ENCODE measurements at regions not wholly inside any gene's neighbourhood (a gene's known extent, or its start where the extent isn't known, plus 50 kb on each side); places are given as distances from the start of the nearest gene placed in this dataset.

- H3K4me3 Mint-ChIP-seq: no peak overlapping the region
- no peak overlapping the region for H3K27ac Mint-ChIP-seq
- H3K9me3 Mint-ChIP-seq: peaks cover 14% of the 10 kb centered on the region
These were observed 1497.6 kb downstream of the OTOL1 start for GRCh38 chr3:162994165-162994564.

GRCh38 chr3:162996368-162996767, 1499.8 kb downstream of the OTOL1 start:
- peaks cover 13% of the 10 kb centered on the region for H3K9me3 Mint-ChIP-seq
- H3K4me1 Mint-ChIP-seq: no peaks in the 10 kb centered on the region
- no peak overlapping the region for H3K4me3 Mint-ChIP-seq
- DNase-seq (ENCODE audit: low spot score in 2 of 2) (no peak), ATAC-seq (no peak)
- H3K27ac Mint-ChIP-seq: no peak overlapping the region
- H3K36me3 Mint-ChIP-seq: no peaks in the 10 kb centered on the region

More at GRCh38 chr3:162994165-162994564, 1497.6 kb downstream of the OTOL1 start:
- H3K36me3 Mint-ChIP-seq: no peaks in the 10 kb centered on the region
- DNase-seq (ENCODE audit: low spot score in 2 of 2) (no peak), ATAC-seq (no peak)
- H3K4me1 Mint-ChIP-seq: no peaks in the 10 kb centered on the region

GRCh38 chr3:162998205-162998604, 1501.6 kb downstream of the OTOL1 start:
- ATAC-seq (no peak), DNase-seq (ENCODE audit: low spot score in 2 of 2) (no peak)
- Mint-ChIP-seq H3K27ac (no peak overlapping the region), H3K9me3 (peaks cover 13% of the 10 kb centered on the region), H3K36me3 (no peaks in the 10 kb centered on the region), H3K4me3 (no peak overlapping the region), H3K4me1 (no peaks in the 10 kb centered on the region)

DNA sequence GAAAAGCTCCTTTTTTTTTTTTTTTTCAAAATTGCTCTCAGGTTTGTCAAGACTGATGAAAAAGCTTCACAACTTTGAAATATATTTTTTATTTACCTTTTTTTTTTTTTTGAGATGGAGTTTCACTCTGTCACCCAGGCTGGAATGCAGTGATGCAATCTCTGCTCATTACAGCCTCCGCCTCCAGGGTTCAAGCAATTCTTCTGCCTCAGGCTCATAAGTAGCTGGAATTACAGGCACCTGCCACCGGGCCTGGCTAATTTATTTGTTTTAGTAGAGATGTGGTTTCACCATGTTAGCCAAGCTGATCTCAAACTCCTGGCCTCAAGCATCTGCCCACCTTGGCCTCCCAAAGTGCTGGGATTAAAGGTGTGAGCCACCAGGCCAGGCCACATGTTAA, 1515.0 kb downstream of the OTOL1 start:
- Mint-ChIP-seq H3K36me3 (no peaks in the 10 kb centered on the region), H3K4me3 (no peak overlapping the region), H3K9me3 (peaks cover 15% of the 10 kb centered on the region), H3K4me1 (no peaks in the 10 kb centered on the region), H3K27ac (no peak overlapping the region)
- no peak for DNase-seq (ENCODE audit: low spot score in 2 of 2)
- no peak for ATAC-seq

GRCh38 chr3:163016251-163016650, 1519.6 kb downstream of the OTOL1 start:
- ATAC-seq: no peak

GRCh38 chr3:163018067-163018466, 1521.5 kb downstream of the OTOL1 start:
- H3K27ac Mint-ChIP-seq: no peak overlapping the region
- DNase-seq (ENCODE audit: low spot score in 2 of 2) (no peak), ATAC-seq (no peak)
- no peaks in the 10 kb centered on the region for H3K36me3 Mint-ChIP-seq
- peaks cover 7% of the 10 kb centered on the region for H3K9me3 Mint-ChIP-seq
- H3K4me1 Mint-ChIP-seq: no peaks in the 10 kb centered on the region
- H3K4me3 Mint-ChIP-seq: no peak overlapping the region

More at GRCh38 chr3:163016251-163016650, 1519.6 kb downstream of the OTOL1 start:
- Mint-ChIP-seq H3K4me1 (no peaks in the 10 kb centered on the region), H3K27ac (no peak overlapping the region), H3K4me3 (no peak overlapping the region), H3K9me3 (peaks cover 7% of the 10 kb centered on the region), H3K36me3 (no peaks in the 10 kb centered on the region)
- no peak for DNase-seq (ENCODE audit: low spot score in 2 of 2)

- no peak overlapping the region for H3K4me3 Mint-ChIP-seq
- DNase-seq (ENCODE audit: low spot score in 2 of 2) (no peak), ATAC-seq (no peak)
- H3K36me3 Mint-ChIP-seq: no peaks in the 10 kb centered on the region
- H3K4me1 Mint-ChIP-seq: no peaks in the 10 kb centered on the region
- peaks cover 7% of the 10 kb centered on the region for H3K9me3 Mint-ChIP-seq
- H3K27ac Mint-ChIP-seq: no peak overlapping the region
These were observed 1522.1 kb downstream of the OTOL1 start for GRCh38 chr3:163018664-163019063.

GRCh38 chr3:163019260-163019659, 1522.7 kb downstream of the OTOL1 start:
- no peak overlapping the region for H3K27ac Mint-ChIP-seq
- H3K4me1 Mint-ChIP-seq: no peaks in the 10 kb centered on the region
- DNase-seq (ENCODE audit: low spot score in 2 of 2) (no peak), ATAC-seq (no peak)
- H3K9me3 Mint-ChIP-seq: peaks cover 7% of the 10 kb centered on the region
- H3K36me3 Mint-ChIP-seq: no peaks in the 10 kb centered on the region
- no peak overlapping the region for H3K4me3 Mint-ChIP-seq

GRCh38 chr3:163033652-163034051, 1537.0 kb downstream of the OTOL1 start:
- Mint-ChIP-seq H3K4me1 (no peaks in the 10 kb centered on the region), H3K4me3 (no peak overlapping the region), H3K27ac (no peak overlapping the region), H3K9me3 (peaks cover 15% of the 10 kb centered on the region), H3K36me3 (no peaks in the 10 kb centered on the region)
- no peak for ATAC-seq
- DNase-seq (ENCODE audit: low spot score in 2 of 2): no peak

- DNase-seq (ENCODE audit: low spot score in 2 of 2): no peak
- Mint-ChIP-seq H3K4me3 (no peak overlapping the region), H3K9me3 (peaks cover 29% of the 10 kb centered on the region), H3K36me3 (no peaks in the 10 kb centered on the region), H3K27ac (no peak overlapping the region), H3K4me1 (no peaks in the 10 kb centered on the region)
- ATAC-seq: no peak
These were observed 1543.0 kb downstream of the OTOL1 start for GRCh38 chr3:163039636-163040035.

DNA sequence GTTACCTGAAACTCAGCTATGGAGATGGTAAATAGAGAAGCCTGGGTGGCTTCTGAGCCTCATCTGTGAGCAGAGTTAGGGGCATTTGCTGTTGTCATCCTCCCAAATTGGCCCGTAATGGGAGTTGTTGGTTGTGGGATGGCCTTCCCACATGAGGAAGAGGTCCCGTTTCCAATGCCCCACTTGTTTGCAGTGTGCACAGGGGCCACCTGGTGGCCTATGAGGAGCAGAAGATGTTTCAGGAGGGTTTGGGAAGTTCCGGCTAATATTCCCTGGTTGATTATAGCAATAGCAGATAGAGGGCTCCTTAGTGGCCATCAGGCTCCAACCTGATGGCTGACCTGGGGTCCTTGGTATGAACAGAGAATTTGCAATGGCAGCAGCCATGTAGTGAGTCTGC, 1546.5 kb downstream of the OTOL1 start:
- H3K27ac Mint-ChIP-seq: no peak overlapping the region
- no peaks in the 10 kb centered on the region for H3K36me3 Mint-ChIP-seq
- no peak overlapping the region for H3K4me3 Mint-ChIP-seq
- ATAC-seq: no peak
- no peak for DNase-seq (ENCODE audit: low spot score in 2 of 2)
- H3K4me1 Mint-ChIP-seq: no peaks in the 10 kb centered on the region
- H3K9me3 Mint-ChIP-seq: peaks cover 24% of the 10 kb centered on the region

DNA sequence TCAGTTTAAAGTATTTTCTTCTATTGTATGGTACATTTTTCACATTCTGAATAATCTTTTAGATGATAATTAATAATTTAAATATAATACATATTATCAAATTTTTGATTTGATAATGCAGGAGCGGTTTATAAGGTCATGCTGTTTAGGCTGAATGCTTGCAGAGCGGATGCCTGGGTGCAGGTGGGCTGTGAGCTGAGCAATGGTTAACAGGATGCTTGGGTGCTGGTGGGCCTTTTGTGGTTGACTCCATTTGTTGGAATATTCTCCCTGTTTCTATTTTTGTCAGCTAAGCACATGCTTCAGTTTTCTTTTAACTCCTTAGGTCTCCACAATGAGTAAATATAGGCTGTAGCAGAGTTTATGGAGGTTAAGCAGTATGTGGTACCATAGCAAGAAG, 1549.3 kb downstream of the OTOL1 start:
- H3K36me3 Mint-ChIP-seq: no peaks in the 10 kb centered on the region
- ATAC-seq (no peak), DNase-seq (ENCODE audit: low spot score in 2 of 2) (no peak)
- no peaks in the 10 kb centered on the region for H3K4me1 Mint-ChIP-seq
- H3K27ac Mint-ChIP-seq: no peak overlapping the region
- H3K9me3 Mint-ChIP-seq: peaks cover 15% of the 10 kb centered on the region
- no peak overlapping the region for H3K4me3 Mint-ChIP-seq

DNA sequence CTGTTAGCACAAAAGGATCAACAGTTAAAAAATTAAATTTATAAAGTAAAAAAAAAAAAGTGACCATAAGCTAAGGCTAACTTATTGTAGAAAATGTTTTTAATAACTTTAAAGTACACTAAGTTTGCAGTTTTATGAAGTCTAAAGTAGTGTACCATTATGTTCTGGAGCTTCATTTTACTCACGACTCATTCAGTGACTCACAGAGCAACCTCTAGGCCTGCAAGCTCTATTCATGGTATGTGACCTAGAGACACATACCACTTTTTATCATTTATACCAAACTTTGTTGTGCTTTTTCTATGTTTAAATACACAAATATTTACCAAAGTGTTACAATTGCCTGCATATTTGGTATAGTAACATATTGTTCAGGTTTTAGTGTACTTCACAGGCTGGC, 1552.3 kb downstream of the OTOL1 start:
- Mint-ChIP-seq H3K36me3 (no peaks in the 10 kb centered on the region), H3K4me1 (no peaks in the 10 kb centered on the region), H3K9me3 (peaks cover 8% of the 10 kb centered on the region), H3K27ac (no peak overlapping the region), H3K4me3 (no peak overlapping the region)
- DNase-seq (ENCODE audit: low spot score in 2 of 2) (no peak), ATAC-seq (no peak)

GRCh38 chr3:163056874-163057497, 1560.4 kb downstream of the OTOL1 start:
- DNase-seq (ENCODE audit: low spot score in 2 of 2): no peak
- no peaks in the 10 kb centered on the region for H3K9me3 Mint-ChIP-seq

GRCh38 chr3:163058031-163058854, 1561.6 kb downstream of the OTOL1 start:
- no peak for DNase-seq (ENCODE audit: low spot score in 2 of 2)
- Mint-ChIP-seq H3K4me1 (no peaks in the 10 kb centered on the region), H3K9me3 (peaks cover under 1% of the 10 kb centered on the region), H3K27ac (no peak overlapping the region), H3K36me3 (no peaks in the 10 kb centered on the region), H3K4me3 (no peak overlapping the region)
- ATAC-seq: no peak

More at GRCh38 chr3:163056874-163057497, 1560.4 kb downstream of the OTOL1 start:
- H3K27ac Mint-ChIP-seq: no peak overlapping the region
- no peak overlapping the region for H3K4me3 Mint-ChIP-seq
- H3K4me1 Mint-ChIP-seq: no peaks in the 10 kb centered on the region
- ATAC-seq: no peak
- no peaks in the 10 kb centered on the region for H3K36me3 Mint-ChIP-seq

DNA sequence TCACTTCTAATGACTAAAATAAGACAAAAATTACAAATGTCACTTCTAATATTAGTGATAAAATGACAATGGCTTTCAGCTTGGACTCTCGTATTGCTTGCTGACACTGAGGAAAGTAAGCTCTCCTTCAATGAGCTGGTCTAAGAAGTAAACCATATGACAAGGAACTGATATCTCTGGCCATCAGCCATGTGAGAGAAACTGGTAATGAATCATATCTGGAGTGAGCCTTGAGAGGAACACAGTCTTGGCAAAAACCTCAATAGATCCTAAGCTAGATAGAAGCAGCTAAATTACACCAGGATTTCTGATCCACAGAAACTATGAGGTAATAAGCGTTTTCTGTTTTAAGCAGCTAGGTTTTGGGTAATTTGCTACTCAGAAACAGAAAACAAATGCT, 1575.1 kb downstream of the OTOL1 start:
- Mint-ChIP-seq H3K4me1 (no peaks in the 10 kb centered on the region), H3K27ac (no peak overlapping the region), H3K36me3 (no peaks in the 10 kb centered on the region), H3K9me3 (peaks cover 9% of the 10 kb centered on the region), H3K4me3 (no peak overlapping the region)
- ATAC-seq (no peak), DNase-seq (ENCODE audit: low spot score in 2 of 2) (no peak)

All from stimulated activated effector memory CD8-positive, alpha-beta T cell treated with anti-CD3 and anti-CD28 coated beads, Interleukin-12 subunit alpha, Interleukin-12 subunit beta, amount 100 ng/mL, for 72 hours (primary cell).